Tibial artery (tissue), 4 donors: ENCODE measurements at regions not wholly inside any gene's neighbourhood (a gene's known extent, or its start where the extent isn't known, plus 50 kb on each side); places are given as distances from the start of the nearest gene placed in this dataset.

ENCODE experiments used
- DNase-seq, 2 donors: peaks; one replicate each; pipeline ENCODE4 v3.0.0-alpha.2; 2019
- H3K27ac ChIP-seq, 2 donors: fragments of 200-600 bp; sonication (generic) in 1 of 2; 1 replicate in 1 of 2; 2 replicates in 1 of 2; pipeline ENCODE4 v1.5.1; 2018 to 2019; ENCODE audit warnings: mild to moderate bottlenecking in 1 of 2
- H3K27me3 ChIP-seq, 2 donors: fragments of 200-600 bp; sonication (generic) in 1 of 2; one replicate each; pipeline versions ENCODE4 v1.5.1 to v1.6.0; 2016 to 2019
- H3K36me3 ChIP-seq, 3 donors: fragments of 200-600 bp; sonication (generic) in 2 of 3; one replicate each; pipeline ENCODE4 v1.5.1; 2016 to 2019; ENCODE audit warnings: mild to moderate bottlenecking in 2 of 3
- H3K4me1 ChIP-seq, 4 donors: fragments of 200-600 bp; sonication (generic) in 2 of 4; 1 replicate in 3 of 4; 2 replicates in 1 of 4; pipeline ENCODE4 v1.5.1; 2016 to 2019
- H3K4me3 ChIP-seq, 2 donors: fragments of 200-600 bp; sonication (generic) in 1 of 2; 1 replicate in 1 of 2; 2 replicates in 1 of 2; pipeline ENCODE4 v1.5.1; 2018 to 2019; ENCODE audit warnings: mild to moderate bottlenecking in 2 of 2
- H3K9me3 ChIP-seq, 3 donors: fragments of 200-600 bp; sonication (generic) in 1 of 3; one replicate each; pipeline ENCODE4 v1.5.1; 2016 to 2019
- intact Hi-C: fragments of 100-400 bp; cut with DNase I; formaldehyde crosslinking; loops from one replicate; pipeline ENCODE4 v1.15.0; 2023; ENCODE audit warnings: low total_unique reads
- TF ChIP-seq, protein P1 (sequence below), 2 experiments: fragments of 200-600 bp in 1 of 2; fragments of 450-650 bp in 1 of 2; IDR thresholded peaks; one replicate each; pipeline ENCODE4 v1.5.1; 2017 to 2019; ENCODE audit warnings: antibody characterized with exemption in 2 of 2, mild to moderate bottlenecking in 1 of 2, moderate library complexity in 1 of 2

DNA sequence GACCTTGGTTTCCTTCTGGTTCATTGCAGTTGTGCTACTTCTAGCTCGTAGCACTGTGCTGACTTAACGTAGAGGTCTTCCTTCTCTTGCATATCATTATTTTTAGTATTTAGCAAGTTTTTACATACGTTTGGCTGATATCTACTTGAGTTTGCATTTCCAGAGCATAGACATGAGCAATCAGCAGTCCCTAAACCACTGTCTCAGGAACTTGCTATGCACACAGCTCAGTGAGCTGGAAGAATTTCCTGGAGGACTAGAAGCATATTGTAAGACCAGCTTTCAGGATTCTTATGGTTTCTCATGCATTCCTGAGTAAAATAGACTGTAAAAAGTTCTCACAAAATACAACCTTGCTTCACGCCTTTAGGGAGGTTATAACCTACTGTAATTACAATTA lies 226.7 kb upstream of the PDGFD start:
- Histone ChIP-seq H3K27me3 (no peaks in the 10 kb centered on the region), H3K4me1 (no peaks in the 10 kb centered on the region), H3K4me3 (no peak overlapping the region), H3K27ac (no peak overlapping the region), H3K9me3 (no peaks in the 10 kb centered on the region), H3K36me3 (no peaks in the 10 kb centered on the region)
- no peak for DNase-seq
- TF ChIP-seq, protein P1, sequence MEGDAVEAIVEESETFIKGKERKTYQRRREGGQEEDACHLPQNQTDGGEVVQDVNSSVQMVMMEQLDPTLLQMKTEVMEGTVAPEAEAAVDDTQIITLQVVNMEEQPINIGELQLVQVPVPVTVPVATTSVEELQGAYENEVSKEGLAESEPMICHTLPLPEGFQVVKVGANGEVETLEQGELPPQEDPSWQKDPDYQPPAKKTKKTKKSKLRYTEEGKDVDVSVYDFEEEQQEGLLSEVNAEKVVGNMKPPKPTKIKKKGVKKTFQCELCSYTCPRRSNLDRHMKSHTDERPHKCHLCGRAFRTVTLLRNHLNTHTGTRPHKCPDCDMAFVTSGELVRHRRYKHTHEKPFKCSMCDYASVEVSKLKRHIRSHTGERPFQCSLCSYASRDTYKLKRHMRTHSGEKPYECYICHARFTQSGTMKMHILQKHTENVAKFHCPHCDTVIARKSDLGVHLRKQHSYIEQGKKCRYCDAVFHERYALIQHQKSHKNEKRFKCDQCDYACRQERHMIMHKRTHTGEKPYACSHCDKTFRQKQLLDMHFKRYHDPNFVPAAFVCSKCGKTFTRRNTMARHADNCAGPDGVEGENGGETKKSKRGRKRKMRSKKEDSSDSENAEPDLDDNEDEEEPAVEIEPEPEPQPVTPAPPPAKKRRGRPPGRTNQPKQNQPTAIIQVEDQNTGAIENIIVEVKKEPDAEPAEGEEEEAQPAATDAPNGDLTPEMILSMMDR (IDR thresholded peaks at IDR 0.05) = no peak
- intact Hi-C loops = no loop called here

DNA sequence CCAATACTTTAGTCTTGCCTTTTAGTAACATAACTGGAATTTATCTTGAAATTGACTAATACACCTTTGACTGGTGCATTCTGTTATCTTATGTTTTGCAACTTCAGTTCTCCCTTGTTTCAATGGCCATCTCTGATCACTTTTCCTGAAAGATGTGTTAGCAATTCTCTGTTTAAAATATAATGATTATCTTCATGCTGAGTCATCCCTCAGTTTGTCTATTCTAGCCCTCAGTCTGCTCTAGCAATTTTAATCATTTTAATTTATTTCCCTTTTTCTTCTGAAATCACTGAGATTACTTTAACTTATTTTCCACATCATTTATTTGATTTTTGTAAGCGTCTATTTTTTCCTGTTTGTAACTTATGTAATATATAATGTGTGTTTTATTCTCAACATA lies 221.9 kb upstream of the PDGFD start:
- Histone ChIP-seq H3K27ac (no peak overlapping the region), H3K4me1 (peaks cover 0 to 2% (median 0%) of the 10 kb centered on the region in 4 donors), H3K27me3 (no peaks in the 10 kb centered on the region), H3K36me3 (no peaks in the 10 kb centered on the region), H3K4me3 (no peak overlapping the region), H3K9me3 (no peaks in the 10 kb centered on the region)
- intact Hi-C loops = no loop called here
- TF ChIP-seq, protein P1 (IDR thresholded peaks at IDR 0.05) = no peak
- no peak for DNase-seq

DNA sequence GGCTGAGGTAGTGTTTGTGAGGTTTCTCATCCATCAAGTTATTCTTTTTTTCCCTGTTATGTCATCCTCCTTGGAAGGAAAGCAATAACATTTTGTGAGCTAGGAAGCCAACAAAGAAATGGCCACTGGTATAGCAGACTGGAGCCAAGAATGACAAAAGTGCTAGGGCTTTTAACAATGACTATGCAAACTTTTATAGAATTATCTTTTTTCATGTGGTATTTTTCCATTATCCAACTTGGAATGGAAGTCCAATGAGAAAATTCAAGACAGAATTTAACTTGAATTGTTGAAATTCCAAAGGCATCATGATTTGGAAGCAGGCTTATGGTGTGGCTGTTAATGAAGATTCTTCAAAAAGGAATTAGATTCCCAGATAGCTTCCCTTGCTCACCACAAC lies 216.4 kb upstream of the PDGFD start:
- intact Hi-C loops = no loop called here
- H3K4me1 ChIP-seq = peaks cover 0 to 12% (median 0%) of the 10 kb centered on the region in 4 donors
- peak overlapping the region in 1 of 2 donors; percentile 10 for H3K27ac ChIP-seq
- H3K4me3 ChIP-seq = no peak overlapping the region
- no peak for DNase-seq
- H3K36me3 ChIP-seq = no peaks in the 10 kb centered on the region
- no peaks in the 10 kb centered on the region for H3K27me3 ChIP-seq
- TF ChIP-seq, protein P1 (IDR thresholded peaks at IDR 0.05) = no peak
- H3K9me3 ChIP-seq = no peaks in the 10 kb centered on the region

DNA sequence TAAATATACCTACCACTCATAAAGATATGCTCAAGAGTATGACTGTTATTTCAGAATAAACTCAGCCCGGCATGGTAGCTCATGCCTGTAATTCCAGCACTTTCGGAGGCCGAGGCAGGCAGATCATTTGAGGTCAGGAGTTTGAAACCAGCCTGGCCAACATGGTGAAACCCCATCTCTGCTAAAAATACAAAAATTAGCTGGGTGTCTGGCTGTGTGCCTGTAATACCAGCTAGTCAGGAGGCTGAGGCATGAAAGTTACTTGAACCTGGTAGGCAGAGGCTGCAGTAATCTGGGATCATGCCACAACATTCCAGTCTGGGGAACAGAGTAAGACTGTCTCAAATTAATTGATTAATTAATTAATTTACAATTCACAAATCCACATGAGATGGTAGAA lies 208.2 kb upstream of the PDGFD start:
- no peaks in the 10 kb centered on the region for H3K9me3 ChIP-seq
- H3K27me3 ChIP-seq = no peaks in the 10 kb centered on the region
- H3K27ac ChIP-seq = no peak overlapping the region
- peaks cover 0 to 10% (median 2%) of the 10 kb centered on the region in 4 donors for H3K4me1 ChIP-seq
- H3K4me3 ChIP-seq = no peak overlapping the region
- no peaks in the 10 kb centered on the region for H3K36me3 ChIP-seq
- TF ChIP-seq, protein P1 (IDR thresholded peaks at IDR 0.05) = no peak
- intact Hi-C loops = no loop called here
- no peak for DNase-seq

DNA sequence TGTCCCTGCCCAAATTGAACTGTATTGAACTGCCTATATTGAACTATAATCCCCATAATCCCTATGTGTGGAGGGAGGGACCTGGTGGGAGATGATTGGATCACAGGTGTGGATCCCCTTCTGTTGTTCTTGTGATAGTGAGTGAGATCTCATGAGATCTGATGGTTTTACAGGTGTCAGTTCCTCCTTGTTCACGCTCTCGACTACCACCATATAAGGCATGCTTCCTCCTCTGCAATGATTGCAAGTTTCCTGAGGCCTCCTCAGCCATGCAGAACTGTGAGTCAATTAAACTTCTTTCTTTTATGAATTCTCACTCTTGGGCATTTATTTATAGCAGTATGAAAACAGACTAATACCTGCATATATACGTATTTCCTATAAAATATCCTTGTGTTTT lies 206.5 kb upstream of the PDGFD start:
- no peaks in the 10 kb centered on the region for H3K27me3 ChIP-seq
- no peak overlapping the region for H3K27ac ChIP-seq
- H3K9me3 ChIP-seq = no peaks in the 10 kb centered on the region
- no peak overlapping the region for H3K4me3 ChIP-seq
- no peak for DNase-seq
- H3K4me1 ChIP-seq = peaks cover 0 to 10% (median 2%) of the 10 kb centered on the region in 4 donors
- TF ChIP-seq, protein P1 (IDR thresholded peaks at IDR 0.05) = no peak
- H3K36me3 ChIP-seq = no peaks in the 10 kb centered on the region
- intact Hi-C loops = no loop called here

DNA sequence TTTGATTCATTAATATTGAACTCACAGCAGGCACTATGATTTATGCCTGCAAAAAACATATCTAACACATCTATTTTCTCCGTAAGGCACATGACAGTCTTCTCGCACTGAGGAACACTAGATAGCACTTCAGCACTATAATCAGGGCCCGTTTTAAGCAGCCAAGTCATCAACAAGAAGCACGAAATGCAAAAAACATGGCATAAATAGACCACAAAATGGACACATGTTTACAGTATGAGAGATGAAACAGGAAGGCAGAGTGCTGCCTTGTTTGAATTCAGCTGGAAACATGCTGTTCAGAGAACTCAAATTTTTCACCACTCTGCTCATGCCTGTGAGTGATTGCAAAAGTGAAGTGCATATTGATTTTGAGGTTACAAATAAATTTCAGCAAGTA lies 205.8 kb upstream of the PDGFD start:
- H3K27me3 ChIP-seq = no peaks in the 10 kb centered on the region
- no peak overlapping the region for H3K4me3 ChIP-seq
- no peak for DNase-seq
- H3K4me1 ChIP-seq = peaks cover 0 to 10% (median 2%) of the 10 kb centered on the region in 4 donors
- intact Hi-C loops = no loop called here
- TF ChIP-seq, protein P1 (IDR thresholded peaks at IDR 0.05) = no peak
- no peak overlapping the region for H3K27ac ChIP-seq
- H3K9me3 ChIP-seq = no peaks in the 10 kb centered on the region
- no peaks in the 10 kb centered on the region for H3K36me3 ChIP-seq
